ENCODE measurements at regions not wholly inside any gene's neighbourhood (a gene's known extent, or its start where the extent isn't known, plus 50 kb on each side); places are given as distances from the start of the nearest gene placed in this dataset.
"Not testable (repeated sequence)": the region's sequence is repeated elsewhere in the genome, so short reads cannot be mapped to it uniquely, and the experiment has no call there.

- DNase-seq (ENCODE audit: low read depth, low spot score), result no peak
- H3K4me3 ChIP-seq (ENCODE audit: low read length), result no peak overlapping the region
Measured at GRCh38 chr6:55960344-55960743, 85.0 kb upstream of the BMP5 start.

- no peak overlapping the region for H3K4me3 ChIP-seq (ENCODE audit: low read length)
- no peak for DNase-seq (ENCODE audit: low read depth, low spot score)
Measured at GRCh38 chr6:55958790-55959189, 83.4 kb upstream of the BMP5 start.

- DNase-seq (ENCODE audit: low read depth, low spot score), result no peak
- no peak overlapping the region for H3K4me3 ChIP-seq (ENCODE audit: low read length)
Measured at GRCh38 chr6:55957961-55958422, 82.6 kb upstream of the BMP5 start.

- no peak overlapping the region for H3K4me3 ChIP-seq (ENCODE audit: low read length)
- no peak for DNase-seq (ENCODE audit: low read depth, low spot score)
Measured at GRCh38 chr6:55955684-55956083, 80.3 kb upstream of the BMP5 start.

GRCh38 chr6:55954436-55954835, 79.0 kb upstream of the BMP5 start:
- no peak for DNase-seq (ENCODE audit: low read depth, low spot score)
- no peak overlapping the region for H3K4me3 ChIP-seq (ENCODE audit: low read length)

GRCh38 chr6:55953335-55953734, 77.9 kb upstream of the BMP5 start:
- no peak overlapping the region for H3K4me3 ChIP-seq (ENCODE audit: low read length)
- no peak for DNase-seq (ENCODE audit: low read depth, low spot score)

- H3K4me3 ChIP-seq (ENCODE audit: low read length), result no peak overlapping the region
- no peak for DNase-seq (ENCODE audit: low read depth, low spot score)
Measured at GRCh38 chr6:55950071-55950814, 74.9 kb upstream of the BMP5 start.

- DNase-seq (ENCODE audit: low read depth, low spot score), result no peak
- no peak overlapping the region for H3K4me3 ChIP-seq (ENCODE audit: low read length)
Measured at GRCh38 chr6:55943329-55943728, 67.9 kb upstream of the BMP5 start.

- H3K4me3 ChIP-seq (ENCODE audit: low read length), result no peak overlapping the region
- no peak for DNase-seq (ENCODE audit: low read depth, low spot score)
Measured at GRCh38 chr6:55941702-55942101, 66.3 kb upstream of the BMP5 start.

GRCh38 chr6:55937951-55938690, 62.7 kb upstream of the BMP5 start:
- no peak for DNase-seq (ENCODE audit: low read depth, low spot score)
- no peak overlapping the region for H3K4me3 ChIP-seq (ENCODE audit: low read length)

GRCh38 chr6:55937261-55937947, 62.0 kb upstream of the BMP5 start:
- no peak for DNase-seq (ENCODE audit: low read depth, low spot score)
- no peak overlapping the region for H3K4me3 ChIP-seq (ENCODE audit: low read length)

- H3K4me3 ChIP-seq (ENCODE audit: low read length), result no peak overlapping the region
- no peak for DNase-seq (ENCODE audit: low read depth, low spot score)
Measured at GRCh38 chr6:55931101-55931500, 55.7 kb upstream of the BMP5 start.

- H3K4me3 ChIP-seq (ENCODE audit: low read length); DNase-seq (ENCODE audit: low read depth, low spot score): not testable (repeated sequence)
Measured at GRCh38 chr6:55927713-55928112, 52.3 kb upstream of the BMP5 start.

GRCh38 chr6:55925292-55925691, 49.9 kb upstream of the BMP5 start:
- no peak for DNase-seq (ENCODE audit: low read depth, low spot score)
- no peak overlapping the region for H3K4me3 ChIP-seq (ENCODE audit: low read length)
